ENCODE measurements at regions not wholly inside any gene's neighbourhood (a gene's known extent, or its start where the extent isn't known, plus 50 kb on each side); places are given as distances from the start of the nearest gene placed in this dataset.
"Not testable (repeated sequence)": the region's sequence is repeated elsewhere in the genome, so short reads cannot be mapped to it uniquely, and the experiment has no call there.

GRCh38 chr12:131229426-131230339 lies 276.0 kb downstream of the ADGRD1 start:
- TF ChIP-seq CTCF (conservative IDR thresholded peaks at IDR 0.05; ENCODE audit: low read depth, low read length) = no peak
- H3K4me3 ChIP-seq (ENCODE audit: low read depth, low read length) = no peak overlapping the region
- DNase-seq (ENCODE audit: low read depth) = no peak

GRCh38 chr12:131230340-131231031 lies 276.8 kb downstream of the ADGRD1 start:
- no peak for DNase-seq (ENCODE audit: low read depth)
- no peak overlapping the region for H3K4me3 ChIP-seq (ENCODE audit: low read depth, low read length)
- TF ChIP-seq CTCF (conservative IDR thresholded peaks at IDR 0.05; ENCODE audit: low read depth, low read length) = no peak

GRCh38 chr12:131231032-131231980 lies 277.6 kb downstream of the ADGRD1 start:
- TF ChIP-seq CTCF (conservative IDR thresholded peaks at IDR 0.05; ENCODE audit: low read depth, low read length) = no peak
- H3K4me3 ChIP-seq (ENCODE audit: low read depth, low read length) = no peak overlapping the region
- DNase-seq (ENCODE audit: low read depth) = no peak

- TF ChIP-seq CTCF (conservative IDR thresholded peaks at IDR 0.05; ENCODE audit: low read depth, low read length) = no peak
- DNase-seq (ENCODE audit: low read depth) = no peak
- H3K4me3 ChIP-seq (ENCODE audit: low read depth, low read length) = no peak overlapping the region
These were observed 278.3 kb downstream of the ADGRD1 start for GRCh38 chr12:131232036-131232435.

- not testable (repeated sequence) for DNase-seq (ENCODE audit: low read depth); H3K4me3 ChIP-seq (ENCODE audit: low read depth, low read length)
These were observed 279.2 kb downstream of the ADGRD1 start for GRCh38 chr12:131232872-131233271.

- H3K4me3 ChIP-seq (ENCODE audit: low read depth, low read length); DNase-seq (ENCODE audit: low read depth): not testable (repeated sequence)
These were observed 280.4 kb downstream of the ADGRD1 start for GRCh38 chr12:131233850-131234789.

- H3K4me3 ChIP-seq (ENCODE audit: low read depth, low read length); DNase-seq (ENCODE audit: low read depth): not testable (repeated sequence)
These were observed 281.1 kb downstream of the ADGRD1 start for GRCh38 chr12:131234841-131235271.

All from choroid plexus epithelial cell (primary cell).